ENCODE measurements at regions not wholly inside any gene's neighbourhood (a gene's known extent, or its start where the extent isn't known, plus 50 kb on each side); places are given as distances from the start of the nearest gene placed in this dataset.

DNA sequence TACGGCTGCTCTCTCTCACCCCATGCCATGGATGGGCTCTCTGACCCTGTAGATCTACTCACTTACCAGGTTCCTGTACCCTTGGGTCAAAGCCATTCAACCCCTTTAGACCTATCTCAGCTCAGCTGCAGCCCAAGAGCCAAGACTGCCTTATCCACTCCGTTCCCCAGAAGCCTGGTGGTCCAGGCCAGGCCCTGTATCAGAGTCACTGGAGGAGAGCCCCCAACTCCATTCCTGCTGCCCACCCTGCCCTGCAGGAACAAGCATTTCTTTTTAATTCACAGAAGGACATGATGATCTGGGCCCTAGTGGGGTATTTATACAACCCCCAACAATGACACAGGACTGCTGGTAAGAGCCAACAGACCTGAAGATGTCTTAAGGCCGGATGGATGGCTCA lies 76.8 kb downstream of the AIPL1 start:
- Histone ChIP-seq H3K4me2 (ENCODE audit: insufficient read depth in 1 of 2, low read depth in 2 of 2, low read length in 2 of 2) (no peak overlapping the region), H2BK12ac (ENCODE audit: low read depth, low read length) (no peak overlapping the region), H2BK5ac (ENCODE audit: low read depth, low read length) (no peak overlapping the region), H3K14ac (ENCODE audit: insufficient read length) (no peak overlapping the region), H4K20me1 (replicated peaks in 1 of 2; ENCODE audit: control insufficient read depth in 1 of 2, insufficient read depth in 2 of 2, low read length in 2 of 2) (no peaks in the 10 kb centered on the region), H2AK5ac (ENCODE audit: low read depth, low read length) (no peak overlapping the region), H3K23ac (ENCODE audit: insufficient read length) (no peak overlapping the region), H3K18ac (ENCODE audit: extremely low read depth, low read length) (no peak overlapping the region), H3K56ac (replicated peaks; ENCODE audit: insufficient read length, low read depth, low read length) (no peak overlapping the region), H3K23me2 (ENCODE audit: low read depth, low read length) (no peaks in the 10 kb centered on the region), H3K27ac (ENCODE audit: low read depth, low read length) (no peak overlapping the region), H2BK20ac (ENCODE audit: low read length) (no peak overlapping the region), H4K91ac (replicated peaks; ENCODE audit: insufficient read length, low read length) (no peak overlapping the region), H3K9me3 (ENCODE audit: insufficient read depth in 2 of 2, low read depth in 1 of 2, low read length in 1 of 2) (no peaks in the 10 kb centered on the region), H3K4me3 (ENCODE audit: extremely low read depth in 1 of 4, insufficient read depth in 2 of 4, low read depth in 3 of 4, low read length in 4 of 4) (no peak overlapping the region), H3K9ac (replicated peaks in 1 of 4; ENCODE audit: extremely low read depth in 1 of 4, low read depth in 3 of 4, low read length in 3 of 4) (no peak overlapping the region), H3K36me3 (ENCODE audit: control insufficient read depth in 2 of 4, insufficient read depth in 4 of 4, low read length in 3 of 4) (no peaks in the 10 kb centered on the region), H3K27me3 (replicated peaks in 1 of 4; ENCODE audit: control insufficient read depth in 3 of 4, extremely low read depth in 1 of 4, insufficient read depth in 3 of 4, low read length in 3 of 4) (no peaks in the 10 kb centered on the region), H2BK120ac (replicated peaks; ENCODE audit: low read depth, low read length) (no peak overlapping the region), H3K79me2 (ENCODE audit: control insufficient read depth in 1 of 2, insufficient read depth in 2 of 2, low read length in 2 of 2) (no peaks in the 10 kb centered on the region), H4K8ac (ENCODE audit: extremely low read depth, insufficient read depth, low read length) (no peak overlapping the region), H2BK15ac (ENCODE audit: low read length) (no peak overlapping the region), H3K4me1 (replicated peaks in 1 of 4; ENCODE audit: control insufficient read depth in 3 of 4, insufficient read depth in 4 of 4, low read length in 3 of 4) (no peaks in the 10 kb centered on the region), H2AFZ (ENCODE audit: low read length) (no peak overlapping the region), H3K4ac (replicated peaks; ENCODE audit: insufficient read length, low read depth, low read length) (no peak overlapping the region), H4K5ac (ENCODE audit: insufficient read length, low read depth, low read length) (no peak overlapping the region), H3K79me1 (ENCODE audit: low read depth, low read length) (no peaks in the 10 kb centered on the region)
- POLR2A ChIA-PET (ENCODE audit: partially characterized antibody), result interaction anchor here (0.6 kb wide), 1 partner anchor 8 kb away, joined by 4 read pairs; no protein-coding TSS in a partner anchor
- 87% methylated on average over 3 of the region's 3 CpGs; no CpG with 5 or more reads in 1 of the 2 experiments for WGBS, 2 experiments (ENCODE audit: extremely low coverage in 1 of 2, insufficient coverage in 1 of 2, insufficient read length in 1 of 2, insufficient replicate concordance in 2 of 2, low coverage in 1 of 2, low lambda C conversion rate in 2 of 2, missing lambda C conversion rate in 1 of 2)
- FAIRE-seq (no peak), DNase-seq (ENCODE audit: low read depth in 1 of 2, low spot score in 2 of 2) (peak in 1 of 2 experiments; percentile 33)
- CTCF ChIA-PET (ENCODE audit: partially characterized antibody), result no interaction called here
- no peak for TF ChIP-seq YY1 (IDR thresholded peaks at IDR 0.05; ENCODE audit: low read depth, low read length)
- TF ChIP-seq POU5F1 (IDR thresholded peaks at IDR 0.05; ENCODE audit: low read depth, low read length), result no peak
- TF ChIP-seq, protein P1, sequence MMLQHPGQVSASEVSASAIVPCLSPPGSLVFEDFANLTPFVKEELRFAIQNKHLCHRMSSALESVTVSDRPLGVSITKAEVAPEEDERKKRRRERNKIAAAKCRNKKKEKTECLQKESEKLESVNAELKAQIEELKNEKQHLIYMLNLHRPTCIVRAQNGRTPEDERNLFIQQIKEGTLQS (IDR thresholded peaks at IDR 0.05; ENCODE audit: insufficient read depth, low read depth, low read length), result no peak
- TF ChIP-seq TAF1 (IDR thresholded peaks at IDR 0.05; ENCODE audit: low read depth, low read length), result no peak
- TF ChIP-seq BCL11A (IDR thresholded peaks at IDR 0.05; ENCODE audit: low read depth in 2 of 2, low read length in 2 of 2), result no peak
- no peak for TF ChIP-seq GABPA (IDR thresholded peaks at IDR 0.05; ENCODE audit: borderline replicate concordance, insufficient read depth, low read length)
- TF ChIP-seq, protein P2, sequence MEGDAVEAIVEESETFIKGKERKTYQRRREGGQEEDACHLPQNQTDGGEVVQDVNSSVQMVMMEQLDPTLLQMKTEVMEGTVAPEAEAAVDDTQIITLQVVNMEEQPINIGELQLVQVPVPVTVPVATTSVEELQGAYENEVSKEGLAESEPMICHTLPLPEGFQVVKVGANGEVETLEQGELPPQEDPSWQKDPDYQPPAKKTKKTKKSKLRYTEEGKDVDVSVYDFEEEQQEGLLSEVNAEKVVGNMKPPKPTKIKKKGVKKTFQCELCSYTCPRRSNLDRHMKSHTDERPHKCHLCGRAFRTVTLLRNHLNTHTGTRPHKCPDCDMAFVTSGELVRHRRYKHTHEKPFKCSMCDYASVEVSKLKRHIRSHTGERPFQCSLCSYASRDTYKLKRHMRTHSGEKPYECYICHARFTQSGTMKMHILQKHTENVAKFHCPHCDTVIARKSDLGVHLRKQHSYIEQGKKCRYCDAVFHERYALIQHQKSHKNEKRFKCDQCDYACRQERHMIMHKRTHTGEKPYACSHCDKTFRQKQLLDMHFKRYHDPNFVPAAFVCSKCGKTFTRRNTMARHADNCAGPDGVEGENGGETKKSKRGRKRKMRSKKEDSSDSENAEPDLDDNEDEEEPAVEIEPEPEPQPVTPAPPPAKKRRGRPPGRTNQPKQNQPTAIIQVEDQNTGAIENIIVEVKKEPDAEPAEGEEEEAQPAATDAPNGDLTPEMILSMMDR (IDR thresholded peaks at IDR 0.05; ENCODE audit: control extremely low read depth in 1 of 3, insufficient read depth in 1 of 3, low read depth in 1 of 3, low read length in 3 of 3), result no peak
- TF ChIP-seq RFX5 (IDR thresholded peaks at IDR 0.05; ENCODE audit: borderline replicate concordance, low read depth, low read length), result no peak
- no peak for TF ChIP-seq BRCA1 (IDR thresholded peaks at IDR 0.05; ENCODE audit: low read depth, low read length)
- TF ChIP-seq NANOG (IDR thresholded peaks at IDR 0.05; ENCODE audit: insufficient read depth, low read depth, low read length, poor library complexity, severe bottlenecking), result no peak
- TF ChIP-seq GTF2F1 (IDR thresholded peaks at IDR 0.05; ENCODE audit: borderline replicate concordance, low read depth, low read length), result no peak
- TF ChIP-seq CHD1 (IDR thresholded peaks at IDR 0.05; ENCODE audit: low read depth, low read length), result no peak

Measured in H1 (cell line).